HL-60/S4 (cell line): ENCODE measurements at regions not wholly inside any gene's neighbourhood (a gene's known extent, or its start where the extent isn't known, plus 50 kb on each side); places are given as distances from the start of the nearest gene placed in this dataset.

Experiments
- in situ Hi-C: fragments of 300-500 bp; cut with MboI; formaldehyde crosslinking; loops from 2 replicates; pipeline ENCODE4 v1.14.3; 2022; ENCODE audit warnings: low sequenced_read_pairs

DNA sequence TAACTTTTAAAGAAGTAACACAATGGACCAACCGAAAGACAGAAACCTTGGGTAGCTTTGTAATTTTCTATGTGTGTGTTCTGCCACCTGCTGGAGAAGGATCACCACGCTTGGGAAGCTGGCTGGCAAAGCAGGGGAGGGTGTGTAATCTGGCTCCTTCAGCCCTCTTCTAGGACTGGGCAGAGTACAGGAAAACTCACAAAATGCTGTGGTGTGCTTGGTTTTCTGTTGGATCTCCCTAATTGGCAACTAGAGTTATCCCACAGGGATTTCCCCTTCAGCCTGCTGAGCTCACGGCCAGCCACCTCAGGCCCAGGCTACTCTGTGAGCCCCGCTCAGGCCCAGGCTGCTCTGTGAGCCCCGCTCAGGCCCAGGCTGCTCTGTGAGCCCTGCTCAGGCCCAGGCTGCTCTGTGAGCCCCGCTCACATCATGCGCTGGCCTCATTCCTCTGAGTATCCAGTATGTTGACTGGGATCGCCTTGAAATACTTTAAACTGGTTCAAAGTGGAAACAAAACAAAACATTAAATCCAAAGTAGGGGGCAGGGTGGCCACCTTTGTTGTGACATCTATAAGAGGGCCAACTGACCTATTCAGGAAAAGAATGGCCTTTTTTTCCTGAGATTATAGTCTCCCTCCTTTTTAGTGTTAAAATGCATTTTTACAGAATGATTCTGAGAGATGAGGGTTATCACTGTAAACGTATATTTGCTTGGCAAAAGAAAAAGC is 52.0 kb upstream of the RNU6-8 start:
- in situ Hi-C loops = loop anchor here (25.0 kb wide), 2 partner anchors 193 to 743 kb away; no protein-coding TSS in a partner anchor

GRCh38 chr14:32255789-32256188 is 52.7 kb upstream of the RNU6-8 start:
- in situ Hi-C loops = loop anchor here (25.0 kb wide), 2 partner anchors 193 to 743 kb away; no protein-coding TSS in a partner anchor

- in situ Hi-C loops = loop anchor here (25.0 kb wide), 2 partner anchors 194 to 744 kb away; no protein-coding TSS in a partner anchor
Measured at GRCh38 chr14:32256576-32256975, 53.5 kb upstream of the RNU6-8 start.

DNA sequence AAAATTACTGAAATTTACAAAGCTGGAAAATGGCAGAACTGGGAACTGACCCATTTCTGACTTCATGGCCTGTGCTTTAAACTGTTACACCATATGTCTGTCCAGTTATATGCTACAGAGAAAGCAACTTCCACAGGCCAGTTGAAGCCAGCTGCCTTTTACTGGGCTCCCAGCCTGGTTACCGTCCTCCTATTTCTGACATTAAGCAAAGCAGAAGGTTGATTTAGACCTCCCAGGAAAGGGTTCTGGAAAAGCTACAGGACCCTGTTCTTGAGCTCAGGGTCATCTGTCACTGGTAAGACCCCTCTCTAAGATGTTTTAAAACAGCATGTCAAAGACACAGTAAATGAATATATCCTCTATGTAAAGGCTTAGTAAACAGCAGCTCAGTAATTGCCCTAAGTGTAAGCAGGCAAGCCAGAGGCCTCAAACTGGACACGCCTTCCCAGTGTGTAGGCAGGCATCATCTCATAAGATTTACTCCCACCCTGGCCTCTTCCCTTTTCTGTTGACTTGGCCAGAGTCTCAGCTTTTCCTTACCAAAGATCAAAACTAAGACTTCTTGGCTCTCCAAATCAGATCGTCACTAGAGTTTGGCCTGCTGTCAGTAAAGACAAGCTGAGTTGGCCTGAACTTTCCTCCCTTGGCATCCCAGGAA is 55.4 kb upstream of the RNU6-8 start:
- in situ Hi-C loops = loop anchor here (25.0 kb wide), 2 partner anchors 196 to 746 kb away; no protein-coding TSS in a partner anchor

GRCh38 chr14:32259368-32260013 is 56.4 kb upstream of the RNU6-8 start:
- in situ Hi-C loops = loop anchor here (25.0 kb wide), 2 partner anchors 197 to 747 kb away; no protein-coding TSS in a partner anchor

DNA sequence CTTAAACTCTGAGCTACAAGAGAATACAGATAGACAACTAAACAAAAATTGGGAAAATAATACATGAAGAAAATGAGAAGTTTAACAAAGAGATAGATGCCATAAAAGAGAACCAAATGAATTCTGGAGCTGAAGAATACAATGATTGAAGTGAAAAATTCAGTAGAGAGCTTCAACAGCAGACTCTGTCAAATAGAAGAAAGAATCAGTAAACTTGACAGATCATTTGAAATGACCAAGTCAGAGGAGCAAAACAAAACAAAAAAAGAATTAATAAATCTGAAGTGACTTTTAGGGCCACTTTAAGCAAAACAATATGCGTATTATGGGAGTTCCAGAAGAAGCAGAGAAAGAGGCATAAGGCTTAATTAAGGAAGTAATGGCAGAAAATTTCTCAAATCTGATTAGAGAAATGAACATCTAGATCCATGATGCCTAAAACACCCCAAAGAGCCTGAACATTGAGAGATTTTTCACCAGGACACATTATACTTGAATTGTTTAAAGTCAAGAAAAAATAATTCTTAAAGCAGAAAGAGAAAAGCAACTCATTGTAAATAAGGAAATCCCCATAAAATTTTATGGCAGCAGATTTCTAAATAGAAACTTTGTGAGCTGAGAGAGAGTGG is 61.0 kb upstream of the RNU6-8 start:
- in situ Hi-C loops = loop anchor here (25.0 kb wide), 2 partner anchors 202 to 752 kb away; no protein-coding TSS in a partner anchor

- in situ Hi-C loops = loop anchor here (25.0 kb wide), 2 partner anchors 203 to 753 kb away; no protein-coding TSS in a partner anchor
Measured at GRCh38 chr14:32265584-32265983, 62.5 kb upstream of the RNU6-8 start.

DNA sequence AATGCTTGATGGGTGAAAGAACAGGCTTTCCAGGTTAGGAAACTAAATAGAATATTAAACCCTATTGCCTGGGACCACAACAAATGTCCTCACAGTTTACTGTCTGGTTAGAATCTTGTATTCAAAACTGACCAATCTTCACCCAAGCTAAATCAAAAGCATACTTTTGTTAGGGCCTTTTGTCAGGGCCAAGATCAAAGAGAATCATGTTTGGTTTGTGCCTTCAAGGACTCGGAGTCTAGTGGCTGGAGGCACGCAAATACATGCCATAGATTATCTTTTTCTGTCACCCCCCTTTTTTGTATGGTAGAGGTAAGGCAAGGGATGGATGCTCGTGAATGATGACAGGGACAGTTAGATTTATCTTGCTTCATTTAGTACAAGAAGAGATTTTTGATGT is 51.1 kb upstream of the AKAP6 start:
- in situ Hi-C loops = no loop called here
